ENCODE measurements at regions not wholly inside any gene's neighbourhood (a gene's known extent, or its start where the extent isn't known, plus 50 kb on each side); places are given as distances from the start of the nearest gene placed in this dataset.

DNA sequence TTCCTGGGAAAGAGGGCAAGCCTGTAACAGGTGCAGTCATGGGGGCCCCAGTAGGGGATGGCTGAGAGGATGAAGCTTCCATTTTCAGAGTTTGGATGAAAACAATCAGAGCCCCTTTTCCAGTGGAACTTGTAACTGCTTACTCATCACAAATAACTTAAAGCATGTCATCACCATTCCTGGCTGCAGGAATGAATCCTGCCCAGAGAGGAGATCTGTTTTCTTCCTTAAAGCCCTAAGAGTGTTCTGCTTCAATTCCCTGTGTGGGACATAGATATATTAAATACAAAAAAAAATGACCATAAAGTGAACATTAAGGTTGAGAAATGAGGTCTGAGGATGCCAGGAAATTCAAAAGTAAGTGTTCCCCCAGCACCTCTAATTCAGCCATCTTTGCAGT is 183.4 kb upstream of the MEIS1 start:
- TF ChIP-seq EZH2 (IDR thresholded peaks at IDR 0.05; ENCODE audit: borderline replicate concordance) = no peak
- TF ChIP-seq, protein P1, sequence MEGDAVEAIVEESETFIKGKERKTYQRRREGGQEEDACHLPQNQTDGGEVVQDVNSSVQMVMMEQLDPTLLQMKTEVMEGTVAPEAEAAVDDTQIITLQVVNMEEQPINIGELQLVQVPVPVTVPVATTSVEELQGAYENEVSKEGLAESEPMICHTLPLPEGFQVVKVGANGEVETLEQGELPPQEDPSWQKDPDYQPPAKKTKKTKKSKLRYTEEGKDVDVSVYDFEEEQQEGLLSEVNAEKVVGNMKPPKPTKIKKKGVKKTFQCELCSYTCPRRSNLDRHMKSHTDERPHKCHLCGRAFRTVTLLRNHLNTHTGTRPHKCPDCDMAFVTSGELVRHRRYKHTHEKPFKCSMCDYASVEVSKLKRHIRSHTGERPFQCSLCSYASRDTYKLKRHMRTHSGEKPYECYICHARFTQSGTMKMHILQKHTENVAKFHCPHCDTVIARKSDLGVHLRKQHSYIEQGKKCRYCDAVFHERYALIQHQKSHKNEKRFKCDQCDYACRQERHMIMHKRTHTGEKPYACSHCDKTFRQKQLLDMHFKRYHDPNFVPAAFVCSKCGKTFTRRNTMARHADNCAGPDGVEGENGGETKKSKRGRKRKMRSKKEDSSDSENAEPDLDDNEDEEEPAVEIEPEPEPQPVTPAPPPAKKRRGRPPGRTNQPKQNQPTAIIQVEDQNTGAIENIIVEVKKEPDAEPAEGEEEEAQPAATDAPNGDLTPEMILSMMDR (IDR thresholded peaks at IDR 0.05; ENCODE audit: poor library complexity) = no peak
